Thyroid gland (tissue), 4 donors: ENCODE measurements at regions not wholly inside any gene's neighbourhood (a gene's known extent, or its start where the extent isn't known, plus 50 kb on each side); places are given as distances from the start of the nearest gene placed in this dataset.

Source experiments
- DNase-seq, 2 donors: peaks; one replicate each; pipeline ENCODE4 v3.0.0-alpha.2; 2019
- H3K27ac ChIP-seq, 3 donors: fragments of 200-600 bp; sonication (generic); 1 replicate in 2 of 3; 2 replicates in 1 of 3; pipeline ENCODE4 v1.5.1; 2016 to 2019; ENCODE audit warnings: mild to moderate bottlenecking in 1 of 3, moderate library complexity in 1 of 3
- H3K27me3 ChIP-seq: fragments of 200-600 bp; sonication (generic); one replicate; pipeline ENCODE4 v1.5.1; 2019
- H3K36me3 ChIP-seq, 2 donors: fragments of 200-600 bp; sonication (generic); one replicate each; pipeline ENCODE4 v1.5.1; 2016 to 2019
- H3K4me1 ChIP-seq, 2 donors: fragments of 200-600 bp; sonication (generic); one replicate each; pipeline ENCODE4 v1.5.1; 2017 to 2019
- H3K4me3 ChIP-seq, 3 donors: fragments of 200-600 bp; sonication (generic); replicated peaks in 1 of 3; 1 replicate in 2 of 3; 2 replicates in 1 of 3; pipeline ENCODE4 v1.5.1; 2016; ENCODE audit warnings: mild to moderate bottlenecking in 1 of 3
- H3K9me3 ChIP-seq: fragments of 200-600 bp; sonication (generic); one replicate; pipeline ENCODE4 v1.5.1; 2017
- CTCF ChIP-seq, 6 experiments: fragments of 200-600 bp in 3 of 6; fragments of 450-650 bp in 3 of 6; sonication (generic) in 3 of 6; IDR thresholded peaks; one replicate each; pipeline ENCODE4 v1.5.1; 2016 to 2019; ENCODE audit warnings: antibody characterized with exemption in 6 of 6, mild to moderate bottlenecking in 2 of 6, inconsistent platforms in 1 of 6, moderate library complexity in 1 of 6
- POLR2A ChIP-seq, 2 donors: fragments of 450-650 bp; IDR thresholded peaks; one replicate each; pipeline ENCODE4 v1.6.1; 2017; ENCODE audit warnings: antibody characterized with exemption in 2 of 2, mild to moderate bottlenecking in 2 of 2, moderate library complexity in 1 of 2
- WGBS, 2 donors: methylation state at CpG; one replicate each; pipeline ENCODE4 v1.1.5; 2017; 5-methylcytosine and 5-hydroxymethylcytosine counted together
- intact Hi-C: fragments of 100-400 bp; cut with DNase I; formaldehyde crosslinking; loops from one replicate; pipeline ENCODE4 v1.15.1; 2023

GRCh38 chr5:111635151-111635902 is 121.7 kb downstream of the NREP start:
- Histone ChIP-seq H3K9me3 (no peaks in the 10 kb centered on the region), H3K4me1 (peaks cover 5 to 6% of the 10 kb centered on the region in 2 donors), H3K27me3 (no peaks in the 10 kb centered on the region), H3K27ac (no peak overlapping the region), H3K4me3 (no peak overlapping the region), H3K36me3 (no peaks in the 10 kb centered on the region)
- TF ChIP-seq POLR2A (IDR thresholded peaks at IDR 0.05) = no peak
- no peak for TF ChIP-seq CTCF (IDR thresholded peaks at IDR 0.05)
- intact Hi-C loops = no loop called here
- WGBS, 2 donors = 39 to 53% methylated on average over 7 of the region's 7 CpGs
- peak in 1 of 2 donors; percentile 40 for DNase-seq

- Histone ChIP-seq H3K9me3 (no peaks in the 10 kb centered on the region), H3K4me1 (peaks cover 5 to 6% of the 10 kb centered on the region in 2 donors), H3K4me3 (no peak overlapping the region), H3K27me3 (no peaks in the 10 kb centered on the region), H3K27ac (no peak overlapping the region), H3K36me3 (no peaks in the 10 kb centered on the region)
- TF ChIP-seq POLR2A (IDR thresholded peaks at IDR 0.05) (no peak), CTCF (IDR thresholded peaks at IDR 0.05) (no peak)
- DNase-seq = no peak
- WGBS, 2 donors = 83 to 87% methylated on average over 3 of the region's 3 CpGs
- intact Hi-C loops = no loop called here
These were observed 119.0 kb upstream of the STARD4 start for GRCh38 chr5:111631328-111631727.

- no peak for DNase-seq
- intact Hi-C loops = no loop called here
- H3K27me3 ChIP-seq = no peaks in the 10 kb centered on the region
These were observed 116.6 kb upstream of the STARD4 start for GRCh38 chr5:111628901-111629300.

GRCh38 chr5:111627862-111628261 is 115.5 kb upstream of the STARD4 start:
- Histone ChIP-seq H3K36me3 (no peaks in the 10 kb centered on the region), H3K4me3 (no peak overlapping the region), H3K4me1 (no peaks in the 10 kb centered on the region), H3K27ac (no peak overlapping the region), H3K9me3 (no peaks in the 10 kb centered on the region), H3K27me3 (no peaks in the 10 kb centered on the region)
- DNase-seq = no peak
- WGBS, 2 donors = 78 to 96% methylated on average over 3 of the region's 3 CpGs
- intact Hi-C loops = no loop called here
- TF ChIP-seq CTCF (IDR thresholded peaks at IDR 0.05) (no peak), POLR2A (IDR thresholded peaks at IDR 0.05) (no peak)

More at GRCh38 chr5:111628901-111629300, 116.6 kb upstream of the STARD4 start:
- Histone ChIP-seq H3K4me3 (no peak overlapping the region), H3K9me3 (no peaks in the 10 kb centered on the region), H3K36me3 (no peaks in the 10 kb centered on the region), H3K27ac (no peak overlapping the region), H3K4me1 (no peaks in the 10 kb centered on the region)
- no peak for TF ChIP-seq POLR2A (IDR thresholded peaks at IDR 0.05)
- no peak for TF ChIP-seq CTCF (IDR thresholded peaks at IDR 0.05)

- no peak for TF ChIP-seq CTCF (IDR thresholded peaks at IDR 0.05)
- no peak for TF ChIP-seq POLR2A (IDR thresholded peaks at IDR 0.05)
- H3K27ac ChIP-seq = no peak overlapping the region
- H3K27me3 ChIP-seq = no peaks in the 10 kb centered on the region
- no peak for DNase-seq
- no peaks in the 10 kb centered on the region for H3K4me1 ChIP-seq
- 88 to 95% methylated on average over 2 of the region's 2 CpGs for WGBS, 2 donors
- intact Hi-C loops = no loop called here
- no peaks in the 10 kb centered on the region for H3K9me3 ChIP-seq
- H3K4me3 ChIP-seq = no peak overlapping the region
- no peaks in the 10 kb centered on the region for H3K36me3 ChIP-seq
These were observed 114.3 kb upstream of the STARD4 start for GRCh38 chr5:111626473-111627148.
